GM19239 (cell line): ENCODE measurements at regions not wholly inside any gene's neighbourhood (a gene's known extent, or its start where the extent isn't known, plus 50 kb on each side); places are given as distances from the start of the nearest gene placed in this dataset.
"Not testable (repeated sequence)": the region's sequence is repeated elsewhere in the genome, so short reads cannot be mapped to it uniquely, and the experiment has no call there.

Experiments used
- DNase-seq: peaks from one replicate; pipeline ENCODE4 v3.0.0; 2011; ENCODE audit warnings: low spot score; ENCODE audit not compliant: insufficient read length
- FAIRE-seq: peaks from 2 replicates; lab custom pipeline; 2011; peaks lifted over from hg19 to GRCh38; lab: Jason Lieb, UNC

DNA sequence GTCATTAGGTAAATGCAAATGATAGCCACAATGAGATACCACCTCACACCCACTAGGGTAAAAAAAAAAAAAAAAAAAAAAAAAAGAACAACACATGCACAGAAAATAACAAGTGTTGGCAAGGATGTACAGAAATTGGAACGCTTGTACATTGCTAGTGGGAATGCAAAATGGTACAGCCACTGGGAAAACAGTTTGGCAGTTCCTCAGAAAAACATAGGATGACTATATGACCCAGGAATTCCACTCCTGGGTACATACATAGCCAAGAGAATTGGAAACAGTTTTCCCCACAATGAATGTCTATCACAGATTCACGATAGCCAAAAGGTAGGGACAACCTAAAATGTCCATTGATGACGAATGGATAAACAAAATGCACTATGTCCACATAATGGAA is 161.3 kb upstream of the MAMLD1 start:
- DNase-seq, result no peak
- FAIRE-seq, result no peak

GRCh38 chrX:150202641-150203247 is 160.4 kb upstream of the MAMLD1 start:
- DNase-seq (no peak), FAIRE-seq (no peak)

GRCh38 chrX:150203248-150203645 is 159.9 kb upstream of the MAMLD1 start:
- DNase-seq (no peak), FAIRE-seq (peak; percentile 44)

- DNase-seq (no peak), FAIRE-seq (no peak)
Measured at GRCh38 chrX:150205011-150205410, 158.1 kb upstream of the MAMLD1 start.

- DNase-seq (no peak), FAIRE-seq (no peak)
Measured at GRCh38 chrX:150207733-150208132, 155.4 kb upstream of the MAMLD1 start.

GRCh38 chrX:150211988-150212387 is 151.1 kb upstream of the MAMLD1 start:
- no peak for FAIRE-seq
- no peak for DNase-seq

DNA sequence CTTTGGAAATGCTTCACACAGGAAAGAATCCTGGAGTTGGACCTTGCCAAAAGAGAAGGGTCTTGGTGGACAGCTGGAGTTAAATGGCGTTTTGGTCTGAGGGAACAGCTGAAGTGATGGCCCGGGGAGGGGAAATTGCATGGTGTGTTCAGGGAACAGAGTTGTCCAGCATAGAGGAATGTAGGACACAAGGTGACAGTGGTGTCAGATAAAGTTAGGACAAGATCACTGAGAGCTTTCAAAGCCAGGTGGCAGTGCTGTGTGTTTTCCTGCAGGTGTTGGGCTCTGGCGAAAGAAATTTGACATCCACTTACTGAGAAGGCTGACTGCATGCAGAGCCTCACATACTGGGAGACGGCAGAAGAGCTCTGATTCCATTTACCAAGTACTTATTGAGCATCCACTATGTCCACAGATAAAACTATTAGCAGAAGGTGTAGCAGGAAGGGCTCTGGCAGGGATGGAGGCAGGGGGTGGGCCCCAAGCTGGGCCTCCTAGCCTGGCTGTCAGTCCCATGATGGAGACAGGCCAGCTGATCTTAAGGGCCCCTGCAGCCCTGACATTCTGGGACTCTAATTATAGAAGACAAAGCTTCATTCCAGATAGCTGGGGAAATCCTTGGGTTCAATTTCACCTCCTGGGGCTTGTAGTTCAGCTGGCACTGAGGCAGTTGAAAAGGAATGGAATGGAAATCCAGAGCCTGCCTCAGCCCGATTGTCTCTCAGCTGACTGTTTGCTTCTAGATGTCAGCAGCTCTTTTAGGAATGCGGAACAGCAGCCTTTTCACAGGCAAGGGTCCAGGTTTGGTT is 150.2 kb upstream of the MAMLD1 start:
- DNase-seq, result no peak
- FAIRE-seq, result no peak

DNA sequence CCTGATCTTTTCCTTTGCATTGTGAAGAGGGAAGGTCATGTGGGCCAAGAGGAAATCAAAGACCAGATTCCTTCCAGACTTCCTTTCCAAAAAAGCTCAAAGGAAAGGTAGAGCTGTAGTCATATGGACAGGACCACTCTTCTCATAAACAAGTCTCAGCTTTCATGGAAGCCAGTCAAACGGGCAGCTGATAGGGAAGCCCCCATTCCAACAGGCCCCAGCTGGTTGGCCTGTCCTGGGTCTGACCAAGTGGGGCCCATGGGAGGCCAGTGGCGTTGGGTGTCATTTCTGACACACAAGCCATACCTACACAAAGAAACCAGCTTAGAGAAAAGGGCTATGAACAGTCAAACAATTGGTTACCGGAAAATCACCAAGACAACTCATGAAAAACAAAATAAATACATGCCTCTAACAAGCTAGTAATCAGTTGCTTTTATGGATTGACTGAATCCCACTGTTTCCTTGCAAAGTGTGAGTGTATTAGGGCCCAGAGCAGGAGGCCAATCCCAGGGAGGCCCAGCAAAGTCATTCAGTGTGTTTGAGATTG is 149.6 kb upstream of the MAMLD1 start:
- no peak for FAIRE-seq
- no peak for DNase-seq

GRCh38 chrX:150216000-150216399 is 147.1 kb upstream of the MAMLD1 start:
- FAIRE-seq, result peak; percentile 57
- DNase-seq, result not testable (repeated sequence)

DNA sequence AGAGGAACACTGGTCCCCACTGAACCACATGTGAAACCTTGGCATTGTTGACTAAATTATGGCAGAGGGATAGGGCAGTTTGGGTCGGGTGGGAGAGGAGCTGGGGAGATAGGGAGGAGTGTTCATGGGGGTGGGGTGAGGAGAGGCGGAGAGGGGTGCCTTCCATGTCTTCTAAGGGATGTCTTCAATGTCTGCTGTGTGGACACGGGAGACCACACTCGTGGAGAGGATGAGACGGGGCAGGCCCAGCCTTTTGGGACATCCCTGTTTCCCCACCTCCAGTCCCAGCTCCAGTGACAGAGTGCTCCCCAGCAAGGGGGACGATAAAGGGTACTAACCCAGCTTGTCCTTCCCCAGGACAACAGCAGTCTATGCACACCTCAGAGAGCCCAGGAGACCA is 146.4 kb upstream of the MAMLD1 start:
- FAIRE-seq (no peak), DNase-seq (no peak)

GRCh38 chrX:150217609-150218008 is 145.5 kb upstream of the MAMLD1 start:
- DNase-seq (no peak), FAIRE-seq (no peak)

- DNase-seq (no peak), FAIRE-seq (no peak)
Measured at GRCh38 chrX:150219374-150220185, 143.5 kb upstream of the MAMLD1 start.

GRCh38 chrX:150223176-150224015 is 139.7 kb upstream of the MAMLD1 start:
- DNase-seq, result no peak
- no peak for FAIRE-seq

DNA sequence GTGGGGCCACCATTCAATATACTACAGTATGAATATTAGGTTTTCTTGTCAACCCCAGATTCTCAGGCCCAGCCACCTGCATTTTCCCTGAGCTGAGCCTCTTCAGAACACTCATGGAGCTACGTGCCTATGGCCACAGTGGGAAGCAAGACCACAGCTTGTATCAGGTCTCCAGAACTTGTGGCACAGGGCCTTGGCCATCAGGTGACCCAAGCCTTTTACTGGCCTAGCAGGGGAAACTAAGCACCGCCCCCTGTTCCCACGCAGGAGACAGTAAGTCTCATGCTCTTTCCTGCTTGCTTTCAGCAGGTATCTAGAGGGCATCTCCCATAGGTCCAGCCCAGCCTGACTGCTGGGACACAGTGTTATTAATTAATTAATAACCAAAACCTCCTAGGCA is 138.4 kb upstream of the MAMLD1 start:
- FAIRE-seq (no peak), DNase-seq (no peak)

- no peak for FAIRE-seq
- no peak for DNase-seq
Measured at GRCh38 chrX:150225266-150225665, 137.9 kb upstream of the MAMLD1 start.

GRCh38 chrX:150225756-150226155 is 137.4 kb upstream of the MAMLD1 start:
- DNase-seq, result no peak
- no peak for FAIRE-seq

DNA sequence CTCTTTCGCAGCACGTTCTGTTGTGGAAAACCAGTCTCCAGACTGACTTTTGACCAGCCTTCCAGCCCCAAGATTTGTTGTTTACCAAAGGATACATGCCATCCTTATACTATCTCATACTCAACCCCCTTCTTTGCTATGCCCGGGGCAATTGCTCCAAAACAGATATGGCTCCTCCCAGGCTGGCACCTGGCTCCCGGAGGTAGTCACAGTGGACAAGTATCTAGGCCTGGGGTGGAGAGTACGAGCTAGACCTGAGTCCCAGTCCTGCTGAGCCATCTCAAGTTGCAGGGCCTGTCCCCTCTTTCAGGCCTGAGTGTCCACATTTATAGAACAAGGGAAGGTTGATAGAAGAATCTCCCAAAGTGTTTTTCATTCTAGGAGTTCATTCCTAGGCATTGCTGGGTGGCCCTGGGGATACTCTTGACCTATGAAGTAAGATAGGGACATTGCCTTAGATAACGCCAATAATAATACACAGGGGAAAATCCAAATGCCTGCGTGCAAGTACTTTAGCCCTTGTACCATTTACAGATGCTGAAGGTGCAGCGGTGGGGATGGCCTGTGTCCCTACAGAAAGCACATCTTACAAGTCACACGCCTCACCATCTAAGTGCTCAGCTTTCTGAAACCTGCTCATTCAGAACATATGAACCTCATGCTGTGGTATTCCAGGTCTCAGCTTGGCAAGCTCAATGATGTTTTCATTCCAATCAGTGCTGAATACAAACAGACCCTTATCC is 136.7 kb upstream of the MAMLD1 start:
- no peak for FAIRE-seq
- DNase-seq, result no peak

- no peak for DNase-seq
- FAIRE-seq, result no peak
Measured at GRCh38 chrX:150227321-150227860, 135.7 kb upstream of the MAMLD1 start.

DNA sequence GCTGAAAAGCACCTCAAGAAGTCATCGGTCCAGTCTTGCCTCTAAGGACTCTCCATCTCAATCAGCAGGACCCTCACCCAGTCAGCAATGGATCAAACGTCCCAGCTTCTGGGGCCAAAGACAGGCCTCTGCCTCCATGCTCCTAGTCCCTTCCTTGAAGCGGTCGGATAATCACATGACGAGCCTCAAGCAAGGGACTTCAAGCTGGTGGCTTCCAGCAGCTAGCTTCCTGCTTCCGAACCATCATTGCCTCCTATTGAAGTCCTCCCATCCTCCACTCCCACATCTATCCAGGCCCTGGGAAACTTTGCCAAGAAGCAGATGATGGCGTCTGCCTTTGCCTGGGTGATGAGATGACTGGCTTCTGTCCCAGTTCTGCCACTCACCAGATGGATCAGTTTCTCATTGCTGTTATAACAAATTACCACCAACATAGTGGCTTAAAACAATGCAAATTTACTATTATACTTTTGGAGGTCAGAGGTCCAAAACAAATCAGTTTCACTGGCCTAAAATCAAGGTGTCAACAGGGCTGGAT is 135.2 kb upstream of the MAMLD1 start:
- no peak for FAIRE-seq
- no peak for DNase-seq
